DMS53 treated with DMSO at 0.1 percent for 48 hours (cell line): ENCODE measurements at regions not wholly inside any gene's neighbourhood (a gene's known extent, or its start where the extent isn't known, plus 50 kb on each side); places are given as distances from the start of the nearest gene placed in this dataset.

Source experiments
- DNase-seq: peaks from one replicate; lab custom pipeline; 2025; ENCODE audit not compliant: unreplicated experiment; lab: John Stamatoyannopoulos, UW

- DNase-seq: no peak
Observed at GRCh38 chr18:67301592-67301991, 214.9 kb downstream of the DSEL start.

- no peak for DNase-seq
Observed at GRCh38 chr18:67300498-67300897, 216.0 kb downstream of the DSEL start.

- no peak for DNase-seq
Observed at GRCh38 chr18:67292814-67293213, 223.7 kb downstream of the DSEL start.

GRCh38 chr18:67290421-67290820 is 226.1 kb downstream of the DSEL start:
- DNase-seq: no peak

- no peak for DNase-seq
Observed at GRCh38 chr18:67285583-67285982, 230.9 kb downstream of the DSEL start.

GRCh38 chr18:67282796-67283195 is 233.7 kb downstream of the DSEL start:
- no peak for DNase-seq

- no peak for DNase-seq
Observed at GRCh38 chr18:67281746-67282145, 234.8 kb downstream of the DSEL start.

- DNase-seq: no peak
Observed at GRCh38 chr18:67280486-67281242, 235.9 kb downstream of the DSEL start.

GRCh38 chr18:67279988-67280387 is 236.5 kb downstream of the DSEL start:
- DNase-seq: no peak

GRCh38 chr18:67278984-67279383 is 237.5 kb downstream of the DSEL start:
- no peak for DNase-seq

- DNase-seq: no peak
Observed at GRCh38 chr18:67276638-67277037, 239.9 kb downstream of the DSEL start.

- DNase-seq: no peak
Observed at GRCh38 chr18:67273288-67273687, 243.2 kb downstream of the DSEL start.

- DNase-seq: no peak
Observed at GRCh38 chr18:67269206-67269605, 247.3 kb downstream of the DSEL start.

GRCh38 chr18:67268530-67268929 is 248.0 kb downstream of the DSEL start:
- DNase-seq: no peak

- no peak for DNase-seq
Observed at GRCh38 chr18:67266246-67267237, 250.0 kb downstream of the DSEL start.

GRCh38 chr18:67265464-67266245 is 250.9 kb downstream of the DSEL start:
- no peak for DNase-seq

- DNase-seq: no peak
Observed at GRCh38 chr18:67261931-67262552, 254.5 kb downstream of the DSEL start.

GRCh38 chr18:67260841-67261240 is 255.7 kb downstream of the DSEL start:
- DNase-seq: no peak

GRCh38 chr18:67250776-67251424 is 265.6 kb downstream of the DSEL start:
- DNase-seq: no peak
